GM19372 (cell line): ENCODE measurements at regions not wholly inside any gene's neighbourhood (a gene's known extent, or its start where the extent isn't known, plus 50 kb on each side); places are given as distances from the start of the nearest gene placed in this dataset.

Experiments
- ATAC-seq: cut with Tn5 transposase; IDR thresholded peaks from one replicate; pipeline ENCODE4 v1.9.1; 2021; ENCODE audit warnings: mild to moderate bottlenecking, low read depth, moderate library complexity; ENCODE audit not compliant: unreplicated experiment

DNA sequence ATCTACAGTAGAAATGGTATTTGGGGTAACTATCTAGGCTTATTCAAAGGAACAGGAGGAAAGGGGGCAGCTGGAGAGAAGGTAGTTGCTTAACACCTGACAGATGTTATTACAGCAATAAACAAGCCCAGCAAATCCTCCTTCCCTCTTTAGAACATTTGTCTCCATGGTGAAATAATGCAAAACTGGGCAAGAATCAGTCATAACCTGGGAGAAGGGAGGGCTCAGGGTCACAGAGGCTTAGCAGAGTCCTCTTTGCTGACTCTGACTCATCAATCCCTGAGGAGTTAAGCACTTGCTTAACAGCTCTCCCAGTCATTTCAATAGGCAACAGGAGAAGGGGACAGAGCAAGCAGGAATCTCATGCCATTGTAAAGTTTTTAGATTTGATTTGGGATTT, 230.3 kb downstream of the IBTK start:
- no peak for ATAC-seq

- no peak for ATAC-seq
These were observed 232.0 kb downstream of the IBTK start for GRCh38 chr6:82015526-82015925.

GRCh38 chr6:82015043-82015442, 232.5 kb downstream of the IBTK start:
- no peak for ATAC-seq

- no peak for ATAC-seq
These were observed 233.7 kb downstream of the IBTK start for GRCh38 chr6:82013561-82014530.

- ATAC-seq, result peak; percentile 71
These were observed 241.4 kb downstream of the IBTK start for GRCh38 chr6:82006027-82006738.

GRCh38 chr6:82000551-82000950, 247.0 kb downstream of the IBTK start:
- ATAC-seq, result no peak

DNA sequence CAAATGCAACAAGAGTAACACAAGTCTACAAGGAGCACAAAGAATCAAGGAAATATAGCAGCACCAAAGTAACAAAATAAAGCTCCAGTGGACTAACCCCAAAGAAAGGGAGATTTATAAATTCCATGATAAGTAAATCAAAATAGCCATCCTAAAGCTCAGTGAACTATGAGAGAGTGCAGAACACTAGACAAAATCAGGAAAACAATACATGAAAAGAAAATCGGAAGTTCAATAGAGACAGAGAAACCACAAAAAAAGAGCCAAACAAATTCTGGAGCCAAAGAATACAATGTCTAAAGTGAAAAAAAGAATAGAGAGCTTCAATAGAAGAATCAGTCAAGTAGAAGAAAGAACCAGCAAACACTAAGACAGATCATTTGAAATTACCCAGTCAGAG, 247.3 kb upstream of the TENT5A start:
- no peak for ATAC-seq

GRCh38 chr6:81999270-81999669, 246.8 kb upstream of the TENT5A start:
- ATAC-seq, result no peak

DNA sequence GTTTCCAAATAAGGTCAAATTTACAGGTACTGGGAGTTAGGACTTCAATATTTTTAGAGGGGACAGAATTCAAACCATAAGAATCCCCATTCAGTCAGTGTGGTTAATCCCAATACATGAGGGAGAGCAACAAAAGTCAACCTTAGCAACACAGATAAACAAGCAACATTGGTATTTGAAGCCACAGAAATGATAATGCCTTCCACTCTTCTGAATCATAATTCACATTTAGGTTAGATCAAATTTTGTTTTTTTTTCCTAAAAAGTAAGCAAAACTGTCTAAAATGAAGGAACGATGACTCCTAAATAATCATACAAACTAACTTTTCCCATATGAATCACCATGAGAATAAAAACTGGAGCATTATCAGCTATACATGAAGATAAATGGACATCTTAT, 246.0 kb upstream of the TENT5A start:
- no peak for ATAC-seq

- peak; percentile 85 for ATAC-seq
These were observed 244.8 kb upstream of the TENT5A start for GRCh38 chr6:81997090-81997926.

- no peak for ATAC-seq
These were observed 243.9 kb upstream of the TENT5A start for GRCh38 chr6:81996414-81996813.

DNA sequence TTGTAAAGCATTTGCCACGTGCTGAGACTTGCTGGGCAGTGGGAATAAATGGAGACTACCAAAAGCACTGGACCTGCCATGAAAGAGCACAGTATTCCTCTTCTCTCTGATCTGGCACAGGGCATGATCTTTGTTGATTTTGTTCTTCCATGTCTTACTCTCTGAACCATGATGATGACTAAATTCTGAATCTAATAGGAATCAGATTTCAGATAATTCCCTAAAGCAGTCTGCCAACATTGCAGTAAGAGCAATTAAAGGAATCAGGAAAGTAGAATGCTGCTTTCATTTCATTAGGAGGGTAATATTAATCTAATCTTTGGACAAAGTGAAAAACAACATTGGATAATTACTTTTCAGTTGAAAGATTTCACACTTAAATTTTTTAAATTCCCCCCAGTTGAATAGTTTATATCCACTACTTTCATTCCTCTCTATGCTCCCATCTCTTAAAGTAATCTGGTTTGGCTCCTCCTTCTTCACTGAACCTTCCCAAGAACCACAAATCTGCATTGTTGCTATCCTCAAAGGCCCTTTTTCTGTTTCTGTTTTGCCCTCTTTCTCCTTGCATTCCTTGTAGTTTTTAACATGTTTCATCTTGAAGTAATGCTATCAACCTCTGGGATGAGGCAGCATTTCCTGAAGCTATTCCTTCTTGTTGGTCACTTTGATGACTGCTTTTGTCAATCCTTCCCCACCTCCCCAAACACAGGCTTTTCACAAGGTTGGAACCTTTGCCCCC, 243.2 kb upstream of the TENT5A start:
- ATAC-seq, result no peak

- no peak for ATAC-seq
These were observed 236.4 kb upstream of the TENT5A start for GRCh38 chr6:81988871-81989270.

- no peak for ATAC-seq
These were observed 236.0 kb upstream of the TENT5A start for GRCh38 chr6:81988446-81988845.

GRCh38 chr6:81987293-81987692, 234.8 kb upstream of the TENT5A start:
- no peak for ATAC-seq

- no peak for ATAC-seq
These were observed 232.7 kb upstream of the TENT5A start for GRCh38 chr6:81985191-81985590.

- no peak for ATAC-seq
These were observed 232.1 kb upstream of the TENT5A start for GRCh38 chr6:81984599-81984998.

- no peak for ATAC-seq
These were observed 229.3 kb upstream of the TENT5A start for GRCh38 chr6:81981812-81982211.

GRCh38 chr6:81979767-81980166, 227.3 kb upstream of the TENT5A start:
- ATAC-seq, result no peak

- no peak for ATAC-seq
These were observed 226.8 kb upstream of the TENT5A start for GRCh38 chr6:81979329-81979728.
